ENCODE measurements at regions not wholly inside any gene's neighbourhood (a gene's known extent, or its start where the extent isn't known, plus 50 kb on each side); places are given as distances from the start of the nearest gene placed in this dataset.

DNA sequence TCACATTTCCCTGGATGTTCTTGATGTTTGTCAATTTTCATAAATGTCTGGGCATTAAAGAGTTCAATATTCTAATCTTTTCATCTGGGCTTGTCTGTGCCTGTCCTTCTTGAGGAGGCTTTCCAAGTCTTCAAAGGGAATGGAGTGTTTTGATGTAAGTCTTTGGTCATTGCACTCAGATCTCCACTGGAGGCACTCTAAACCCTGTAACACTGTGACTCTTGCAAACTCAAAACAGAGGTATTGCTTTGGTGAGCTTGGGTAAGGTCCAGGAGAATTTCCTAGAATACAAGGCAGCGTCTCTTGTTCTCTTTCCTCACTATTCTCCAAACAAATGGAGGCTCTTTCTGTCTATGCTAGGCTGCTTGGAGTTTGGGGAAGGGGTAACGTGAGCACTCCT, 1118.1 kb upstream of the PABPC4L start:
- TF ChIP-seq GATA1 (IDR thresholded peaks at IDR 0.05; ENCODE audit: low read depth, low read length): no peak
- no peak for TF ChIP-seq POLR2A (IDR thresholded peaks at IDR 0.05; ENCODE audit: low read length)
- DNase-seq: no peak

DNA sequence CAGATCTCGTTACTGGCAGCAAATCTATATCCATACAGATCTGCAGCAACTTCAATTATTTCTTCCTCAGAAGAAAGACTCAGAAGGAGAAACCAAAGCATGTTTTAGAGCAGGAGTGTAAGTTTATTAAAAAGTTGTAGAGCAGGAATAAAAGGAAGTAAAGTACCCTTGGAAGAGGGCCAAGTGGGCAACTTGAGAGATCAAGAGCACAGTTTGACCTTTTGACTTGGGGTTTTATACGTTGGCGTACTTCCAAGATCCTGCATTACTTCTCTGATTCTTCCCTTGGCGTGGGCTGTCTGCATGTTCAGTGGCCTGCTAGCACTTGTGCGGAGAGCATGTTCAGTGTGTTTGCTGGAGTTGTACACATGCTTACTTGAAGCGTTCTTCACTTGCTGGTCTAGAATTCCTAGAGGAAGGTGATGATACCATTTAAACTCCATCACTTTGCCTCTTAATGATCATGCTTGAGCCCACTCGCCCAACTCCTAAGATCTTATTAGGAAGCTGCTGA, 1114.7 kb upstream of the PABPC4L start:
- no peak for DNase-seq
- TF ChIP-seq GATA1 (IDR thresholded peaks at IDR 0.05; ENCODE audit: low read depth, low read length): no peak

DNA sequence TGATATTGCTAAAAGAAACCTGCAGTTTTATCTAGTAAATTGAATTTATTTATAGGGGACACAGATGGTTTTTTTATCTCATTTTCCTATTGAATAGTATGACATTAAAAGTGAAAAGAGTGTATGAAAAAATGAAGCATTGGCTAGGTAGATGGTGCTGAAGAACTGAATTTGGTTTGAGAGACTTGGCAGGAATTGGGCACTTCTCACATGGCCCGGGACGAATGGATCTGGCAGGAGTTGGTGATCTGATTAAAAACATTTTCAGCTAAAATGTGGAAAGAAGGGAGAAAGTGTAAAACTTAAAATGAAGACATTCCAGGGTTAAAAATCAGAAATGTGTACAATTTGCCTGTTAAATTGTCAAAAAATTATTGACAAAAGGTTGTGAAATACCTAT, 1088.5 kb upstream of the PABPC4L start:
- no peak for DNase-seq
- TF ChIP-seq GATA1 (IDR thresholded peaks at IDR 0.05; ENCODE audit: low read depth, low read length) (no peak), POLR2A (IDR thresholded peaks at IDR 0.05; ENCODE audit: low read length) (no peak)

DNA sequence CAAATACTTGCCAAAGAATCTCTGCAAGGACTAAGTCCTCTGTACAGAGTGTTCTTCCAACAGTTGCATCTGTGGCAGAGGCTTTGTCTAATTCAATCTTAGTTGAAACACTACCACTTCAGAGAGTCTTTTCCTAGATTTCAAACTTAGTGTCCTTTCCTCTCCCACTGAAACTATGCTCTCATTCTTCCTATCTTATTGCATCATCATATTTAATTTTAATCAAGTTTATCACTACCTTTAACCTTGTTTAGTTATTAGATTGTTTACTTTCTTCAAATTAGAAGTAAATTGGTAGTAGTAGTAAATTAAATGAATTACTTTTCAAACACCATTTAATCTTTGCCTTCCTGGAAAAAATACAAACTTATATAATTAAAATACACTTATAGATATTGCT, 1082.3 kb upstream of the PABPC4L start:
- DNase-seq: no peak
- TF ChIP-seq POLR2A (IDR thresholded peaks at IDR 0.05; ENCODE audit: low read length): no peak
- TF ChIP-seq GATA1 (IDR thresholded peaks at IDR 0.05; ENCODE audit: low read depth, low read length): no peak

DNA sequence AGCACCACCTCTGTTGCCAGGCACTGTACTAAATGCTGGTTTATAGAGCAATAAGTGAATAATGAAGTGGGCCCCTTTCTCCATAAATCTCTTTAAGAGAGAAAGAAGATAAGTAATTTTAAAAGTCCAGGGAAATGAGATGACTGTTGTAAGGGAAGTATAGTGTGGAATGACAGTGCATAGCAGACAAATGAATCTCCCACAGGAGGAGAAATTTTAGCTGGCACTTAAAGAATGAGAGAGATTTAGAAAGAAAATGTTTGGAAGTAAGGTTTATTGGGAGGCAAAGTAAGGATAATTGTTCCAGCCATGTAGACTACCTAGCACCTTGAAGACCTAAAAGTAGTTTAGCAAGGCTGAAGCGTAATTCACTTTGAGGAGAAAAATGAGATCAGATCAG, 1081.1 kb upstream of the PABPC4L start:
- no peak for TF ChIP-seq GATA1 (IDR thresholded peaks at IDR 0.05; ENCODE audit: low read depth, low read length)
- no peak for TF ChIP-seq POLR2A (IDR thresholded peaks at IDR 0.05; ENCODE audit: low read length)
- no peak for DNase-seq

DNA sequence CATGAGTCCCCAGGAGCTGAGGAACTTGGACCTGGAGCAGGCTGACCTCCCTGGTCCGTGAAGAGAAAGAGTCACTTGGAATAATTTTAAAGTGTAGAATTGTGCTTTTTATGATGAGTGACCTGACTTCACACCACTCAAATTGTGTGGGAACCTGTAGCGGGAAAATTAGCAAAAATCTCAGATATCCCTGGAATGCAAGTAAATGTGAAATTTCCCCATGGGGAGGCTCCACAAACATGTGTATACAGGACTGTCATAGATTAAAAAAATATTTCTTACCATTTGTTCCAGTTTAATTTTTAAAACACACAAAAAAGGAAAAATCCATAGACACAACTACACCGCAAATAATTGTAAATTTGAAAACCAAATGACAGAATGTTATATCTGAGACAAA, 1079.6 kb upstream of the PABPC4L start:
- DNase-seq: no peak
- TF ChIP-seq GATA1 (IDR thresholded peaks at IDR 0.05; ENCODE audit: low read depth, low read length) (no peak), POLR2A (IDR thresholded peaks at IDR 0.05; ENCODE audit: low read length) (no peak)

DNA sequence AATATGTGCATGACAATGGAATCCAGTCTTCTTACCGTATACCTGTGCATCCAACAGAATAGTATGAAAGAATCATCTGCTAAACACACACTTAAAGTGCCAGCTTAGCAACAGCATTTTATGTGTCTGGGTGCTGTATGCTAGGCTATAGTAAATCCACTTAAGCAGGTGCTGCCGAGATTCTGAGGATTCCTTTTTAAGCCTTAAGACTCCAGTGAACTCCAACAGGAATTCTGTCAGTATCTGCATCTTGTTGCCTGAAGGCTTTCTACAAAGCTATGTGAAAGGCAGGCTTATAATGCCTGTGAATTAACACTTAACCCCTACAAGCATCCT, 1076.4 kb upstream of the PABPC4L start:
- no peak for TF ChIP-seq POLR2A (IDR thresholded peaks at IDR 0.05; ENCODE audit: low read length)
- TF ChIP-seq GATA1 (IDR thresholded peaks at IDR 0.05; ENCODE audit: low read depth, low read length): no peak
- DNase-seq: no peak

DNA sequence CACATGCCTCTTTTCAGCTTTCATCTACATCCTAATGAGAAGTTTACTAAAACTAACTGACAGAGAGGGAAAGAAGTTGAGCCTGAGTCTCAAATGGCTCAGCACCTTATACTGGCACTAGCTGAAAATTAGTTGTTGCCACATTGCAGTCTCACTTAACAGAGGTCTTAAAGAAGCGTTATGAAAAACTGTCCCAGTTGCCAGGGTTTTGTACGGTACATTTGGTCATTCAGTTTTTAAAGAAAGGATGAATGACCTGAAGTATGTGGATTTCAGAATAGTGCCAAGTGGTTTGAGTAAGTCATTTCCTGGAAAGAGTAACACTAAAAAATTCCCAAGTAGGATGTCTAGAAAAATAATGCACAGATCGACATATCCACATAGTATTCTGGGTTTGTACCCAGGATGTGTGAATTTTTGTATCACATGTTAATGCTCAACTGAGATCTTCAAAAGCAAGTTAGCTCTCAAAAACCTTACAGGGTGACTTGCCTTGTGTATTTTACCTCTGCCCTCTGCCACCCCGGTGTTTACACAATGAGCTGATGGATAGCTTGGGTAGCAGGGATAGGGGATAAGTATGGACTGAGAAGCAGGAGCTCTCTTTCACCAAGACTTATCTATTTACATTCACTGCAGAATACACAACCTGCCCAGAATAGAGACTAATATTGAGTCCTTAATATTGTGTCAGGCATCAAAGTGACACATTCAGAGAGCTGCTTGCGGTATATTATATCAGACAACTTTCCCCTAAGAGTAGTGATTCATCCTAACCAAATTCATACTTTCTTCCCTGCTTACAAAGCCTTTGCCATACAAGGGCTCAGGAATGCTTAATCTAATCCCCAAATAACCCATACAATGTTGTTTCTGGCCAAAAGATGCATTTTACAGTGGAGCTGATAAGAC, 1075.7 kb upstream of the PABPC4L start:
- no peak for TF ChIP-seq GATA1 (IDR thresholded peaks at IDR 0.05; ENCODE audit: low read depth, low read length)
- TF ChIP-seq POLR2A (IDR thresholded peaks at IDR 0.05; ENCODE audit: low read length): no peak
- no peak for DNase-seq

DNA sequence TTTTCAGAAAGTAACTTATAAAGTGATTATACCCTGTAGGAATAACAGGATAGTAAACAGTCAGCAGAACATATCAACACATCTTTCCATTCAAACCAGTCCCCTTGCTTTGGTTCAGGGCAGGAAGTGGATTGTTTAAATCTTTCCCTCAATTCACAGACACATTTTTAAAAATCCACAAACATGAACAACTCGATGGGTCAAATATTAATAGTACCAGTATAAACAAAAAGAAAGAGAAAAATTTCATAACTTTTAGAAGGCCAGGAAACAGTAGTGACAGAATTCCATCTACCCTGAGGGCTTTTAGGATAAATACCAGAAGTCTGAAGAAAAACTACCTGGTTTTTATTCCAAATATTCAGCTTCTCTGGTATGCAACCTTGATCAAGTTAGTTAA, 1072.8 kb upstream of the PABPC4L start:
- TF ChIP-seq GATA1 (IDR thresholded peaks at IDR 0.05; ENCODE audit: low read depth, low read length) (no peak), POLR2A (IDR thresholded peaks at IDR 0.05; ENCODE audit: low read length) (no peak)
- no peak for DNase-seq

DNA sequence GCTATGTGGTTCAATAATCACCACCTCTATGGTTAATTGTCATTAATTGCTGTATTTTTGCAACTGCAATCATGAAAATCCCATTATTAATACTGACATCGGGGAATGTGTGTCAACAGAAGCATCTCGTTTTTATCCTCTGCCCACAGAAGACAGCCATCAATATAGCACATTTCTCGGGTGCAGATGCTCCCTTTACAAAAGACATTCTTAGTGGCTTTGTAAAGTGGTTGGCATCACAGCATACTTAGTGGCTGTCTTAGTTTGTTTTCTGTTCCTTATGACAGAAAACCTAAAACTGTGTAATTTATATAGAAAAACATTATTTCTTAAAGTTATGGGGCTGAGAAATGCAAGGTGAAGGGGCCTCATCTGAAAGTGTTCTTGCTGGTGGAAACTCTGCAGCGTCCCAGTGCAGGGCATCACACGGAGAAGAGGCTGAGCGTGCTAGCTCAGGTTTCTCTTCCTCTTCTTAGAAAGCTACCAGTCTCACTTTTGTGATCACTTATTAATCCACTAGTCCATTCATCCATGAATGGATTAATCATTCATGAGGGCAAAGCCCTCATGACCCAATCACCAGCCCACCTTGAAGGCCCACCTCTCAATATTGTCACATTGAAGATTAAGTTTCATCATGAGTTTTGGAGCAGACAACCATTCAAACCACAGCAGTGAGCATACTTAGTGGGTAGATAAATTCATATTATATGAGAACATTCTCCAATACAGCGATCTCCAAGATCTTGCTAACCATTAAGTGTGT, 1067.7 kb upstream of the PABPC4L start:
- TF ChIP-seq POLR2A (IDR thresholded peaks at IDR 0.05; ENCODE audit: low read length): no peak
- no peak for TF ChIP-seq GATA1 (IDR thresholded peaks at IDR 0.05; ENCODE audit: low read depth, low read length)
- DNase-seq: no peak

DNA sequence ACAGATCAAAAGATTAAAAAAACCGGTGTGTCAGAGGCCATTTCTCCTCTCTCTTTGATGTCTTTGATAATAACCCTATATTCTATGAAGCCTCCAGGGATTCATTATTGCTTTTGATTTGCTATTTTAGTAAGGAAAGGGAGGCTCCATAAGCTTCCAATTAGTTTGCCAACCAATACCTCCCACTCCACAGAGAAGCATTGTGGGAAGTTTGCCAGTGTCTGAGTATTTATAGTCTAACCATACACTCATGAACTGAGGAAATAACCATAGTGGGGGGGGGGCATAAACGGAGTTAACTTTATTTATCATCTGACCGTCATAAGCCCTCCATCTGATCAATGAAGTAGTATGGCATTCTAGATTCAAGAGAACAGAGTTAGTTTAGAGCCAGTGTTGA, 1066.8 kb upstream of the PABPC4L start:
- TF ChIP-seq GATA1 (IDR thresholded peaks at IDR 0.05; ENCODE audit: low read depth, low read length) (no peak), POLR2A (IDR thresholded peaks at IDR 0.05; ENCODE audit: low read length) (no peak)
- no peak for DNase-seq

DNA sequence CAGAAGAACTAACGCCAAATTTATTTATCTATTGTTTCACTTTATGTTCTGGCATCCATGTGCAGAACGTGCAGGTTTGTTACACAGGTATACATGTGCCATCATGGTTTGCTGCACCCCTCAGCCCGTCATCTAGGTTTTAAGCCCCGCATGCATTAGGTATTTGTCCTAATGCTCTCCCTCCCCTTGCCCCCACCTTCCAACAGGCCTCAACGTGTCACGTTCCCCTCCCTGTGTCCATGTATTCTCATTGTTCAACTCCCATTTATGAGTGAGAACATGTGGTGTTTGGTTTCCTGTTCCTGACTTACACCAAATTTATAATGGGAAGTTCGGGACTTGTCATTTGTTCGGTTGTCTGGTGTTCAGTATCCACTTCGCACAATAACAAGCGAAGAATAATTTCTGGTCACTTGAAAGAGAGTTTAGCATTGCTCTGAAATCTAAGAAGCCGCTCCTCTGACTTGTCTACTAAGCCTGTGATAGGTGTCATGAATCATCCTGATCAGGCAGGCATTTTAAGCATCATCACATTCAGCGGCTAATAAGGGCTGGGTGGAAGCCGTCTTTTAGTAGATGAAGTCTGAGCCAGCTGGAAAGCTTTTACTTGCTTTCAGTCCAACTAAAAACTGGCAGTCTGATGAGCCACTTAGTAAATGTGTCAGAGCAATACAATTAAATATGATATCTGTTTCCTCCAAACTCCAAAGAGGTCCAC, 1065.7 kb upstream of the PABPC4L start:
- TF ChIP-seq POLR2A (IDR thresholded peaks at IDR 0.05; ENCODE audit: low read length) (no peak), GATA1 (IDR thresholded peaks at IDR 0.05; ENCODE audit: low read depth, low read length) (no peak)
- no peak for DNase-seq

DNA sequence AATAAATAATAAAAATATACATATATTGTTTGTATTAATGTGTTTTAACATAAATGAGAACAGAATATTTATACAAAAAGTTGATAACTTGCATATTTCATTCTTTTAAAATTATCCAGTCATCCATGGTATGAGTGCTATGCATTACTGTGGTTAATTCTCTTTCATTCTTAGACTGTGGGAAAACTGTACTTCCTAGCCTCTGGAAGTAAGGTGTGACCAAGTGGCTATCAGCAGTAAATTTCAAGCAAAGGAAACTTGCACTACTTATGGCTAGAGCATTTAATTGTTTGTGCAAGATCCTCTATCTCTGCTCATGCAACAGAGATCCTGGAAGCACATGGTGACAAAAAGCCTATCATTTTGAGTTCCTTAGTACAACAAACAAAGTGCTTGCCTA, 1054.5 kb upstream of the PABPC4L start:
- TF ChIP-seq GATA1 (IDR thresholded peaks at IDR 0.05; ENCODE audit: low read depth, low read length) (no peak), POLR2A (IDR thresholded peaks at IDR 0.05; ENCODE audit: low read length) (no peak)
- DNase-seq: no peak

DNA sequence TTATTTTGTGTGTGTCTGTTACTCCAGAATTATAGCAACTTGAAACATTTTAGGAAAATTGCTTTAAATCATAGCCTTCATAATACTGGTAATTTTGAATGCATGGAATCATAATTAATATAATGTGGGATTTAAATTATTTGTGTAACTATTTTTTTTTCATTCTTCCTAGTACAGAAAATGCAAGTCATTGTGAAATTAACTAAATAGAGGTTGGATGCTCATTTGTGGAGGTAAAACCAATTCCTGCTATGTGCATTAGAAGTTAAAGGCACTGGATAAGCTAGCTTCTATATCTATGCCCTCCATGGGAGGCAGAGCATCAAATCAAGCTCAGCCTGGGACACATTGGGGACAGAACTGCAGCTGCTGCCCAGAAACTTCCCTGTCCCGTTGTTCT, 1048.5 kb upstream of the PABPC4L start:
- DNase-seq: no peak
- no peak for TF ChIP-seq POLR2A (IDR thresholded peaks at IDR 0.05; ENCODE audit: low read length)
- TF ChIP-seq GATA1 (IDR thresholded peaks at IDR 0.05; ENCODE audit: low read depth, low read length): no peak
